Thyroid gland (tissue), 4 donors: ENCODE measurements at regions not wholly inside any gene's neighbourhood (a gene's known extent, or its start where the extent isn't known, plus 50 kb on each side); places are given as distances from the start of the nearest gene placed in this dataset.

Experiments
- CTCF ChIP-seq, 6 experiments: fragments of 200-600 bp in 3 of 6; fragments of 450-650 bp in 3 of 6; sonication (generic) in 3 of 6; IDR thresholded peaks; one replicate each; pipeline ENCODE4 v1.5.1; 2016 to 2019; ENCODE audit warnings: antibody characterized with exemption in 6 of 6, mild to moderate bottlenecking in 2 of 6, inconsistent platforms in 1 of 6, moderate library complexity in 1 of 6
- POLR2A ChIP-seq, 2 donors: fragments of 450-650 bp; IDR thresholded peaks; one replicate each; pipeline ENCODE4 v1.6.1; 2017; ENCODE audit warnings: antibody characterized with exemption in 2 of 2, mild to moderate bottlenecking in 2 of 2, moderate library complexity in 1 of 2

DNA sequence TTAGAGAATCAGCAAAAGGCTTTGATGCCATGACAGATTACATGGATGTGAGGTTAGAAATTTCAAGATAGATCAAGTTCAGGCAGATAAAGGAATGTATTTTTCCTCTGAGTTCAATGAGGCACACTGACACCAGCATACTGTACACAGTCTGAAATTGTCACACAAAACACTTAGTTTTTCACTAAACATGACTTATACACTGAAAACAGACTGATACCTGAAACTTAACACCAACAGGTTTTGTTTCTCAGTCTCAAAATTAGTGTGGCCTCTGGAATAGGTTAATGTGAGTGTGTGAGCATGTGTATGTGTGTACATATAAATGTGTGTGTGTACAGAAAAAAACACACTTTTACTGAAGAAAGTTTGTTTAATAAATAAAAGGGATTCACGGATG, 129.9 kb upstream of the SLITRK2 start:
- TF ChIP-seq CTCF (IDR thresholded peaks at IDR 0.05): no peak
- TF ChIP-seq POLR2A (IDR thresholded peaks at IDR 0.05): no peak
